ENCODE measurements at regions not wholly inside any gene's neighbourhood (a gene's known extent, or its start where the extent isn't known, plus 50 kb on each side); places are given as distances from the start of the nearest gene placed in this dataset.

GRCh38 chr5:168147568-168148360 is 143.7 kb upstream of the WWC1 start:
- TF ChIP-seq CTCF (IDR thresholded peaks at IDR 0.05) (no peak), POLR2A (IDR thresholded peaks at IDR 0.05) (no peak)
